NCI-H748 (cell line): ENCODE measurements at regions not wholly inside any gene's neighbourhood (a gene's known extent, or its start where the extent isn't known, plus 50 kb on each side); places are given as distances from the start of the nearest gene placed in this dataset.

Experiments
- DNase-seq: peaks from one replicate; lab custom pipeline; 2025; ENCODE audit not compliant: unreplicated experiment; lab: John Stamatoyannopoulos, UW

DNA sequence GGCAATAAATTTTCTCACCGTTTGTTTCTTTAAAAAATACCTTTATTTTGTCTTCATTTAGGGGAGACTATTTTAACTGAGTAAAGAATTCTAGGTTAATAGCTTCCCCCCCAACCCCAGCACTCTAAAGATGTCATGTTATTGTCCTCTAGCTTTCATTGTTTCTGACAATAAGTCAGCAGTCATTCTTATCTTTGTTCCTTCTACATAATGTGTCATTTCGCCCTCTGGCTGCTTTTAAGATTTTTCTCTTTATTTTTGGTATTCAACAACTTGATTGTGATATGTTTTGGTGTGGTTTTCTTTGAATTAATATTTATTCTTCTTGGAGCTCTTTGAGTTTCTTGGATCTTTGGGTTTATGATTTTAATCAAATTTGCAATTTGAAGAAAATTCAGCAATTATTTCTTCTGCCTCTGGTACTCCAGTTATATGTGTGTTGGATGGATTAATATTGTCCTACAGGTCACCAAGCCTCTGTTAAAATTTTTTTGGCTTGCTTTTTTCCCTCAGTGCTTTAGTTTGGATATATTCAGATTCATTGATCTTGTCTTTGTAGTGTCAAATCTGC, 64.6 kb upstream of the ELN start:
- DNase-seq = no peak

DNA sequence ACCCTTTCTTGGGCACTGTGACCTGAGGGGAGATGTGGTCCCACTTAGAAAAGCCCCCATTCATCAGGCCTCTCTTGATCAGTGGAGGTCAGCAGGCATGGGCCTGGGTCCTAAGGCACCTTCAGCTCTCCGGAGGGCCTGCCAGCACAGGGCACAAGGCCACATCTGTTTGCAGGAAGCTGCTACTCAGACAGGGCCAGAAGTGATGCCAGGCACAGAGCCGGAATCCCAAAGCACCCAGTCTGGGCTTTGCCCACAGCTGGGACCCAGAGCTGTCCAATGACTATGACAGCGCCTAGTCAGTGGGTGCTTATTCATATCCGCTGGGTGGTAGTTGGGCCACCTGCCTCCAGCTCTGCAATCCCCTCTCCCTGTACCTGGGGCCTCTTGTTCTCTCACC, 63.2 kb upstream of the ELN start:
- no peak for DNase-seq

DNA sequence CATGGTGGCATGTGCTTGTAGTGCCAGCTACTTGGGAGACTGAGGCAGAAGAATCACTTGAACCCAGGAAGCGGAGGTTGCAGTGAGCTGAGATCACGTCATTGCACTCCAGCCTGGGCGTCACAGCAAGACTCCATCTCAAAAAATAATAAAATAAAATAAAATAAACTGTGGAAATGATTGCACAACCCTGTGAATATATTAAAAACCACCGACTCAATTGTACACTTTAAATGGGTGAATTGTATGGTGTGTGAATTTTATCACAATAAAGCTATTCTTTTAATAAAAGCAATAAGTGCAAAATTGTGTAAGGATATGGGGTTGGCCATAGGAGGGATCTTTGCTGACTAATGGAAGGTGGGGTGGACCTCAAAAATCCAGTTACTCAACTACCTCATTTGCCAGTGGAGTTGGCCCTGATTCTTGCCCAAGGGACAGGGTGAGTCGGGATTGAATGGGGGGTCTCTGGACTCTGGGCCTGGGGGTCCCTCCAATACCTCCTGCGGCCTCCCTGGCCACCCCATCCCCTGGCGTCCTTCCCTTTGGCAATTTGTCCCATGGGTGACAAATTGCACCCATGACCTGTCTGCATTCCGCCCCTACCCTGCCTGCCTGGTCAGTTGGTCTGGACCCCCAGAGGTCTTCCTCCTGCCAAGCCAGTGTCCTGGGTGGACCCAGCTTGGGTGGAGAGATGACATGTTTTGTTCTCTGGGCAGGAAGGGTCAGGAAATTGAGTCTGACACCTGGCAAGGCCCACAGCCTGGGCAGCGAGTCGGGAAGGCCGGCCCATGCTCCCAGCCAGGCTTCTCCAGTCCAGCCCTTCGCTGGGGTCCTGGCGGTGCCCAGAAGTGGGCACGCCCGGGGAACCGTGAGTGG, 61.7 kb upstream of the ELN start:
- no peak for DNase-seq

DNA sequence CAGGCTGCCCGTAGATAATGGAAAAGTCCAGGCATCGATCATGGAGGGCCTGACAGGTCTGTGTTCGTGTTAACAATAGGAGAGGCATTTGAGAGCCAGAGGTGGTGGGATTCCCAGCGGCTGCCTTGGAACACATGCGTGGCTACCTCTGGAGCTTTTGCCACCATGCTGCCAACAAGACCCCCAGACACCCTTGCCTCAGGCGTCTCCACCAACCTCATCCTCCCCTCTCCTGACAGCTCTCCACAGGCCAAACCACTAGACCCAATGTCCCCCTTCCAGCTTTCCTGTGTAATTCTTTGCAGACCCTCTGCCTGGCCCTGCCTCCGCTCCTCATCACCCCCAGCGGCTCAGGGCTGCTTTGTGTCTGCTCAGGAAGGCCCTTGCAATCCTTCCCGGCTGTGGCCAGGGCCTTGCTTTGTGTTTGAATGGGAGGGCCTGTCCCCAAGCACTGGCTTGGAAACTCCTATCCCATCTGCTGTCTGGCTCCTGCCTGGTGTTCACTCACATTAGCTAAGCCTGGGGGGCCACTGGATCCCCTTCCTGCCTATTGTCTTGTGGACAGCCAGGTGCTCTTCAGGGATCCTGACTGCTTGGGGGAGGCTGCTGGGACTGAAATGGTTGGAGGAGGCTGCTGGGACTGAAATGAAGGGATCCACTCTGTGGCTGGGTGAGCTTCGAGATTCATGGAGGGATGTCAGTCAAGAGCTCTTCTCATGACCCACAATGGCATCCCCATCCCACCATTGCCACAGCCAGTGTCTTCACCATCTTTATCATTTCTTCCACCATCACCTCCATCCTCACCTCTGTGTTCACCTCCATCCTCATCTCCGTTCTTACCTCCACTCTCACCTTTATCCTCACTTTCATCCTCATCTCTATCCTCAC, 60.8 kb upstream of the ELN start:
- peak; percentile 16 for DNase-seq

DNA sequence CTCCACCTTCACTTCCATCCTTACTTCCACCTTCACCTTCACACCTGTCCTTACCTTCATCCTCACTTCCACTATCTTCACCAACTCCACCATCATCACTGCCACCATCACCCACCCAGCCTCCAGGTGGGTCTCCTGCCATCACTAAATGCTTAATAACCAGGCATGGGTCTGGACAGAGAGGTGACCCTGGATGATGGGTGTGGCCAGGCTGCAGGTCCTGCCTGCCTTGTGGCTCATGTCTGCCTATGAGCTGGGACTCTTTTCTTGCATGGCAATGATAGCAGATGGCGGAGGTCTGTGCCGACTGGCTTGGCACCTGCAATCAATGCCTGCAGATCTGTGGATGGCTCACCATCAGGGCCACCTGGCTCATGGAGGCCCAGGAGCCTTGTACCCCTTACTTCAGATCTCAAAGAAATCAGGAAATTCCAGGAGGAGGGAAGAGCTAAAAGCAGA, 60.1 kb upstream of the ELN start:
- DNase-seq = no peak

DNA sequence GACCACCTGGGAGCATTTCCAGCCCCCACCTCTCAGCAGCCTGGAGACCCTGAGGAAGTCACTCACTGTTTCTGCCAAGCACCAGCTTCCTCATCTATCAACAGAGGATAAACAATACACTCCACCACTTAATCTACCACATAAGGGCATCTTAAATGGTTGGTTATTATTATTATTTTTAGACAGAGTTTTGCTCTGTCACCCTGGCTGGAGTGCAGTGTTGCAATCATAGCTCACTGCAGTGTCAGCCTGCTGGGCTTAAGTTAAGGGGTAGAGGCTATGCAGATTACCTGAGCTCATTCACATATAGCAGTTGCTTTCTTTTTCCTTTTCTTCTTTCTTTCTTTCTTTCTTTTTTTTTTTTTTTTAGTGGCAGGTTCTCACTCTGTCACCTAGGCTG, 59.5 kb upstream of the ELN start:
- DNase-seq = no peak

DNA sequence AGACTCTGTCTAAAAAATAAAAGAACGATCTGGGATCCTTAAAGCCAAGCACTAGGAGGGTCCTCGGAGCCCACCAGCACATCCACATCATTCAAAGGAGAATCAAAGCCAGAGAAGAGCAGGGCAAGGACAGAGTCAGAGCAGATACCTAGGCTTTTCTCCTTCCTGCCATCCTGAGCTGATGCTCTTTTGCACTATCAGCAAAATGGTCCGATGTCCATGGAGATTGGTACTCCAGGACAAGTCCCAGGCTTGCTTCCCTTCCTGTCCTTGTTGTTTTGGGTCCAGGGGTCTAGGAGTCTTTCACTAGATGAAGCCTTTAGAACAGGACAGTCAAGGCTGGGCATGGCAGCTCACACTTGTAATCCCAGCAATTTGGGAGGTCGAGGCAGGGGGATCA, 58.0 kb upstream of the ELN start:
- no peak for DNase-seq

DNA sequence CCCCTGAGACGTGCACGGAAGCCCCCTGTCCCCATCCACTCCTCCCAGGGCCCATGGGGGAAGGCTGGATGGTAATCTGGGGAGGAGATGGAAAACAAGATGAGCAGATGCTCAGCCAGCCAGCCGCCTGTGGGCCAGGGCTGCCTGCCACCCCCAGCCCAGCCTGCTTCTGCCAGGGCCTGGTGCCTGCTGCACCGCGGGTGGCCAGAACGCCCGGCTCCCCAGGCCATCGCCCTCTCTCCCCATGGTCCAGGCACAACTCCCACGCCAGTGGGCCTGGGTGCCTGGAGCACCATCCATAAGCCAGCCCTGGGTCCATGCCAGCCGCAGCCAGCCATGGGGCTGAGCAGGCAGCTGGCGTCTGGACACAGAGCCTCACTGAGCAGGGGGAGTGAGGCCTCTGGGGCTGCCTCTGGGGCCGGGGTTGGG, 57.2 kb upstream of the ELN start:
- no peak for DNase-seq

DNA sequence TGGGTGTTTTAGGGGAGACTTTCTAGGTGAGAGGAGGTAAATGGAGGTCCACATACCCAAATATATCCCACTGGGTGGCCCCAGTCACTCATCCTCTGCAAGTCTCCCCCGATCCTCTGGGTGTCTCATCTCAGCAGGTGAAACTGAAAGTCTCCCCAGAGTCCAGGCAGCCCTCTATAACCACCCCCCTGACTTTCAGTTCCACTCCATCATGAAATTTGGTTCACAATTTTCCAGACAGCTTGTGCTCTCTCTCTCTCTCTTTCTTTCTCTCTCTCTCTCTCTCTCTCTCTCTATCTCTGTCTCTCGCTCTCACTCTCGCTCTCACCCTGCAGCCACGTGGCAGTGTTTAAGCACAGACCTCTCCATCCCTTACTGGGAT, 56.7 kb upstream of the ELN start:
- no peak for DNase-seq

DNA sequence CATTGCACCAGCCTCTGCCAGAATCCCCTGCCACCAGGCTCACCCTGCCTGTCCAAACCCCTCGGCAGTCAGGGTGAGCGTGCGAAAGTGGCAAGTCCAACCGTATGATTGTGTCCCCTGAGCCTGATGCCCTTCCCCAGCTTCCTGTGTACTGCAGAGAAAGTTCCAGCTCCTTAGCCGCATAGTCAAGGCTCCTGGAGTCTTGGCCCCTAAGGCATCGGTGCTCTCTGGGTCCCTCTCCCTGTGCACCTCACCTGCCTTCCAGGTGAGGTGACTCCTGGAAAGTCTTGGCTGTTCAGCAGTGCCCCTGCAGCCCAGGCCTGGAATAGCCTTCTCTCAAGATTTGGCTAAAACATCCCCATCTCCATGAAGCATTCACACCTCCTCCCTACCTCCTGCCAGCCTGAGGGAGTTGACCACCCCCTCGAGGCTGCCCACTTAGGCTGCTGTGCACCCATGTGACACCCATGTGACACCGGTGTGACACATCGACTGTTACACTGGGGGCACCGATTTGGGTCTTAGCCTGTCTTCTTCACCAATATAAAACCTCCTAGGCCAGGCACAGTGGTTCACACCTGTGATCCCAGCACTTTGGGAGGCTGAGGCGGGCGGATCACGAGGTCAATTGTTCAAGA, 56.1 kb upstream of the ELN start:
- DNase-seq = peak; percentile 9

DNA sequence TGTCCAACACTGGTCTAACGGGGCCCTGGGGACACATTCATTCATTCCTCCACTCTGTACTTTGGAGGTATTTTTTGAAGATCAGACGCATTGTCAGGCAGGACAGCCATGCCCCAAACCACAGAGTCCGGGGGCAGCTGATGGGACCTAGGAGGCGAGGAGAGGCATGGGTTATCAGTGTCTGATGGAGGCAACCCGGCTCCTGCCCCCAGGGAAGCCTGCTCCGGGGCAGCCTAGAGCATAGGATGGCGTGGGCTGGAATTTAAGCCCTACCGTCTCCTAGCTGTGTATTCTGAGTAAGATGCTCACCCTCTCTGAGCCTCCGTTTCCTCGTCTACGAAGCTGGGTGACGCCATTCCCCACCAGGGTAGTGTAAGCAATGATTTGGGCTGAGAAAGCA, 55.4 kb upstream of the ELN start:
- no peak for DNase-seq

DNA sequence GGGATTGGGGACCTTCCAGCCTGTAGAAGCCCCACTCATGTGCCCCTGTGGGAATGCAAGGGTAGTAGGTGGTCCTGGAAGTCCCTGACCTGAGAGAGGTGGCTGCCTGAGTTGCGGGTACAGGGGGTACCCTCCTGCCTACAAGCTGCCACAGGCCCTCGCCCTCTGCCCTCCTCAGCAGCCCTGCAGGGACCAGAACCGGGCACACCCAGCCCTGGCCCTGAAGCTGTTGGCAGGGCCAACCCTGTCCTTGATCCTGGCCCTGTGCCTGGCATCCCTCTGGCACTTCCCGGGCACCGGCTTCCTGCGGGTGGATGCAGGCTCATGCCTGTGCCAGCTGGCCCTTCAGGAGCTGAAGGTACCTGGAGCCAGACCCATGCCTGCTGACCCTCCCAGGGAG, 54.9 kb upstream of the ELN start:
- DNase-seq = no peak

DNA sequence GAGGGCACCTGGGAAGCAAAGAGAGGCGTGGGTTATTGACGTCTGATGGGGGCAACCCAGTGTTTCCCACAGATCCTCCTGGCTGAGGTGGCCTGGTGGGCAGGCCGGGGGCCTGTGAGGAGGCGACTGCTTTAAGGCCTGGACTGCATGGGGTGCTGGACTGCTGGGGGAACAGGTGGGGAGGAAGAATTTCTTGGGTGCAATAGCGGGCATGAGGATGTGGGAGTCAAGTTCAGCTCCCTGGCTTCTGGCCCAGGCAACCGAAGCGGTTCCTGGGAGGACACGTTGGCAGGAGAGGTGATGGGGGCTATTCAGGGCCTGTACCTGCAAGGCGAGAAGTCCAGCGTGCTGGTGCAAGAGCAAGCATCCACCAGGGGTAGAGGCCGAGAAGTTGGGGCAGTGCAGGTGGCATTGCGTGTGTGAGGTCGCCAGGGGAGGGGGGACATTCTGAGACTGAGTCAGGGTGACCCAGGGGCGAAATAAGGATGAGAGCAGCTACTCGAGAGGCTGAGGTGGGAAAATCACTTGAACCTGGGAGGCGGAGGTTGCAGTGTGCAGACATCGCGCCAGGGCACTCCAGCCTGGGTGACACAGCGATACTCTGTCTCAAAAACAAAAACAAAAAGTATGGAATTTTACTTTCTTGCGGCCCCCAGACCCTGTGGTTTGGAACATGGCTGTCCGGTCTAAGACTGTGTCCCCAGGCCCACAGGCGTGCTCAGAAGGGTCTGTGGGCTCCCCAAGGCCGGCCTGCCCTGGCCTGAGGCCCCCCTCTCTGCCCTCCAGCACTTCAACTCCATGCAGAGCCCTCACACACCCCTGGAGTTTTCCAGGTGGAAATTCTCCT, 53.6 kb upstream of the ELN start:
- DNase-seq = no peak

DNA sequence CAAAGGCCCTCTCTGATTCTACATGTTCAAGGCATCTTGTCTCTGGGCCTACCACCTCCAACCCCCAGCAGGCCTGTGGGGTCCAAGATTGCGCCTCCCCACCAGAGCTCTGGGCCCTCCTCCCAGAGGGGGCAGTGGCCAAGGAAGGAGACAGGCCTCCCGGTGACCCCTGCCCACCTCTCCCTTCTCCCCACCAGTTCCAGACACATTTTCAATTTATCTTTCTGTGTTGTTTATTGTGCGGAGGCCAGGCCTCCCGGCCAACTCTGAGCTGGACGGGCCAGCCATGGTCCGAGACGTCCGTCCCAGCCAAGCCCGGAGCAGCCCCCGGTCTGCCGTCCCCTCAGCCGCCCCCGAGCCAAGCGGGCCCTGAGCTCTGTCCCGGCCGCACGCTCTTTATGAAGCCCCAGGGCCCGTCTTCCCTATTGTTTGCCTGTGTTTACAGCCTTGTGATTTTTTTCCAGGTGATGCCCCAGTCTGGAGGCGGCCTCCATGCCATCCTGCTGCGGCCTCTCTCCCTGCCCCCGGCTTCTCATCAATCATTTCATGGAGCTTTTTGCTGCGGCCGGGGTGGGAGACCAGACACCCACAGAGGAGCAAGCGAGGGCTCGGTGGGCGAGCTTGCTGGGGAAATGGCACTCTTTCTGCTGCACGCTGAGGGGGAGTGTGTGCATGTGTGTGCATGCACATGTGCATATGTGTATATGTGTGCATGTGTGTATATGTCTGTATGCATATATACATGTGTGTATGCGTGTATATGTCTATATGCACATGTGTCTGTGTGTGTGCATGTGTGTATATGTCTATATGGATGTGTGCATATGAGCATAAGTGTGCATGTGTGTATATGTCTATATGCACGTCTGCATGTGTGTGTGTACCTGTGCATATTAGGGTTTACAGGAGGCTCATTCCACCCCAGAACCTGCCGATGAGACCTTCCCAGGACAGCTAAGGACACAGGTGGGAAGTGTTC, 52.7 kb upstream of the ELN start:
- DNase-seq = no peak

DNA sequence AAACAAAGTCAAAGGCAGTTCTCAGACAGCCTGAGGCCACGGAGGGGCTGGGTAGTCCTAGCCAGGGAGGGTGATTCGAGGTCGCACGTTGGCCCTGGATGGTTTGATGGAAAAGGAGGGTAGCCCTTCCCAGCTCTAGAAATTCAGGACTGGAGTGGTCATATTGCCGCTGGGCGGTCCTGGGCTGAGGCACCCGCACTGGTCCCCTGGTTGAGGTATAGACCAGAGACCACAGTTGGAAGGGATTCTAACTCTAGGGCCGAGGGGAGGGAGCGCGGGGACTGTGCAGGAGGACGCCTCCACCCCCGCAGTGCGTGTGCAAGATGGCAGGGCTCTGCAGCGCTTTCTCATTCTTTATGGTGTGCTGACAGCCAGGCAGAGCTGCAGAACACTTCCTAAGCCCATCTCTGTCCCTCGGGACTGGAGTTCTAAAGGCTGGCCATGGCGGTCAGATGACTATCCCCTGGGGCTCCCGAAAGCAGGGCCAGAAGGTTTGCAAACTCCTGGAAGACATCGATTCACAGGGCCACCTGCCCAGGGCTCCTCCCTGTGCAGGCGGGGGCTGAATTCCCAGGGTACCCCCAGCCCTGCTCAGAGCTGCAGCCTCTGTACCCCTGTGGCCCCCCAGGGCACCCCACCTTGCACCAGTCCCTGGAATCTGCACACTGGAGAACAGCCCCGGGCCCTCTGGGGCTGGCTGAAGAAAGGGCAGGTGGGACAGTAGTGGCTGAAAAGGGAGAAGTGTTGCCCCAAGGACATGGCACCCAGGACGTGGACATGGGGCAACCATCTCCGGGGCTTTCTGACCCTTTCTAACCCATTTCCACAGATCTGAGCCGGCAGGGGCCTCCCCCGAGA, 51.0 kb upstream of the ELN start:
- DNase-seq = no peak

DNA sequence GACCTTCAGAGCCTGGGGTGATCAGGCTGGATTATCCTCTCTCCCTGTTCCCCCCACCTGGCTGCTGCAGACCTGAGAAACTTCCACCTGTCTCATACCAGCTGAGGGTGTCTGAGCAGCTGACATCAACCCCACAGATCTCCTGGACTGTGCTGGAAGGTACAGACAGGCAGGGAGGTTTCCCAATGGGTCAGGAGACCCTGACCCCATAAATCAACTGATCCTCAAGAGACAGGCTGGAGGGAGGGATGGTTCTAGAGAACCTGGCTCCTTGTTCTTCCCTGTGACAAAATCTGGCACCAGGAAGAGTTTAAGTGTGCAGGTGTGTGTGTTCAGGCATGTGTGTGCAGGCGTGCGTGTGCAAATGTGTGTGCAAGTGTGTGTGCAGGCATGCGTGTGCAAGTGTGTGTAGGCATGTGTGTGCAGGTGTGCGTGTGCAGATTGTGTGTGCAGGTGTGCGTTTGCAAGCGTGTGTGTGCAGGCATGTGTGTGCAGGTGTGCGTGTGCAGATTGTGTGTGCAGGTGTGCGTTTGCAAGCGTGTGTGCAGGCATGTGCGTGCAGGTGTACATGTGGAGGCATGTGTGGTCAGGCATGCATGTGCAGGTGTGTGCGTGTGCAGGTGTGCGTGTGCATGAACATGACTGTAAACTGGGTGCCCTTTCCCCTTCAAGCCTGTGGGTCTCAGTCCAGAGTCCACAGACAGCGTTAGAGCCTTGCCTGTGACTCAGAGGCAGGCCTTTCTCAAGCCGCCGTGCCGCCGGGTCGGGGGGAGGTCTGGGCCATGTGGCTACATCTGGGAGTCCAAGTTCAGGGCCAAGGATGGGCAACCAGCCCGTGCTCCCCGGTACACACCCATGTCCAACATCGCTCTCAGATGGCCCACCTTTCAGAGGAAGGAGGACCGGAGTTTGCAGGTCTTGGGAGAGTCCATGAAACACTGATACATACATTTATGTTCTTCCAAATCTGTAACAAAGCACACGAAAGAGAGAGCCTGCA, 50.1 kb upstream of the ELN start:
- DNase-seq = no peak
